Esophagus squamous epithelium (tissue), 5 donors: ENCODE measurements at regions not wholly inside any gene's neighbourhood (a gene's known extent, or its start where the extent isn't known, plus 50 kb on each side); places are given as distances from the start of the nearest gene placed in this dataset.
"Not testable (repeated sequence)": the region's sequence is repeated elsewhere in the genome, so short reads cannot be mapped to it uniquely, and the experiment has no call there.

Experiments
- DNase-seq: peaks from one replicate; lab custom pipeline; 2025; lab: John Stamatoyannopoulos, UW
- H3K27ac ChIP-seq, 4 donors: fragments of 200-600 bp; sonication (generic); one replicate each; pipeline ENCODE4 v1.5.1; 2016 to 2019; ENCODE audit warnings: mild to moderate bottlenecking in 1 of 4
- H3K27me3 ChIP-seq, 4 donors: fragments of 200-600 bp; sonication (generic); 1 replicate in 3 of 4; 2 replicates in 1 of 4; pipeline versions ENCODE4 v1.5.1 to v1.6.0; 2017 to 2021; ENCODE audit warnings: antibody characterized with exemption in 1 of 4
- H3K36me3 ChIP-seq, 3 donors: fragments of 200-600 bp; sonication (generic); one replicate each; pipeline ENCODE4 v1.5.1; 2016 to 2019
- H3K4me1 ChIP-seq, 3 donors: fragments of 200-600 bp; sonication (generic); one replicate each; pipeline ENCODE4 v1.5.1; 2017 to 2019
- H3K4me3 ChIP-seq, 4 donors: fragments of 200-600 bp; sonication (generic); 1 replicate in 3 of 4; 2 replicates in 1 of 4; pipeline ENCODE4 v1.5.1; 2016 to 2019; ENCODE audit warnings: mild to moderate bottlenecking in 2 of 4, moderate library complexity in 1 of 4
- H3K9me3 ChIP-seq, 3 donors: fragments of 200-600 bp; sonication (generic); one replicate each; pipeline ENCODE4 v1.5.1; 2016 to 2019
- POLR2A ChIP-seq, 4 donors: fragments of 450-650 bp; IDR thresholded peaks; one replicate each; pipeline ENCODE4 v1.6.1; 2017; ENCODE audit warnings: antibody characterized with exemption in 4 of 4, mild to moderate bottlenecking in 4 of 4, moderate library complexity in 3 of 4
- WGBS, 2 donors: methylation state at CpG; one replicate each; pipeline ENCODE4 v1.1.5; 2018; 5-methylcytosine and 5-hydroxymethylcytosine counted together
- intact Hi-C: fragments of 100-400 bp; cut with DNase I; formaldehyde crosslinking; loops from one replicate; pipeline ENCODE4 v1.15.0; 2022
- TF ChIP-seq, protein P1 (sequence below), 6 experiments: fragments of 450-650 bp in 4 of 6; fragments of 200-600 bp in 2 of 6; sonication (generic) in 2 of 6; IDR thresholded peaks; one replicate each; pipeline ENCODE4 v1.5.1; 2016 to 2019; ENCODE audit warnings: antibody characterized with exemption in 6 of 6, mild to moderate bottlenecking in 4 of 6, moderate library complexity in 4 of 6
- donor health status: DM: yes; HTN: yes; CAD: no.

DNA sequence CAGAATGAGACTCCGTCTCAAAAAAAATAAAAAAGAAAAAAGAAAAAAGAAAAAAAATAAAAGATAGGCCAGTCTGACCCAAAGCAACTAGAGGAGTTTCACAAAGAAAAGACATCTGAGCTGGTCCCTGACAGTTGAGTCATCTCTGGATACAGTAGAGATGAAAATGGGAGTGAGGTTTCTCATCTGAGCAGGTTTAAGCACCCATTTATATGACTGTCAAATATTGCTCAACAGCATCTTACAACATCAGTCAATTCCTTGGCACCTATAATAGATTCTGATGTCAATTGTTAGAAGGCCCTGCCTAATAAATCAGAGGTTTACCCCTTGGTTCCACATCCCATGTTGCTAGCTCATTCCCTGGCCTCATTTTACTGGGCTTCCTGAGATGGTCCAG lies 490.5 kb downstream of the MAGEE1 start:
- WGBS, 2 donors = 88 to 100% methylated on average over 1 of the region's 1 CpG
- no peaks in the 10 kb centered on the region for H3K4me1 ChIP-seq
- H3K27me3 ChIP-seq = no peaks in the 10 kb centered on the region
- intact Hi-C loops = no loop called here
- H3K4me3 ChIP-seq = no peak overlapping the region
- no peak for DNase-seq
- no peaks in the 10 kb centered on the region for H3K9me3 ChIP-seq
- H3K36me3 ChIP-seq = no peaks in the 10 kb centered on the region
- no peak overlapping the region for H3K27ac ChIP-seq
- TF ChIP-seq, protein P1, sequence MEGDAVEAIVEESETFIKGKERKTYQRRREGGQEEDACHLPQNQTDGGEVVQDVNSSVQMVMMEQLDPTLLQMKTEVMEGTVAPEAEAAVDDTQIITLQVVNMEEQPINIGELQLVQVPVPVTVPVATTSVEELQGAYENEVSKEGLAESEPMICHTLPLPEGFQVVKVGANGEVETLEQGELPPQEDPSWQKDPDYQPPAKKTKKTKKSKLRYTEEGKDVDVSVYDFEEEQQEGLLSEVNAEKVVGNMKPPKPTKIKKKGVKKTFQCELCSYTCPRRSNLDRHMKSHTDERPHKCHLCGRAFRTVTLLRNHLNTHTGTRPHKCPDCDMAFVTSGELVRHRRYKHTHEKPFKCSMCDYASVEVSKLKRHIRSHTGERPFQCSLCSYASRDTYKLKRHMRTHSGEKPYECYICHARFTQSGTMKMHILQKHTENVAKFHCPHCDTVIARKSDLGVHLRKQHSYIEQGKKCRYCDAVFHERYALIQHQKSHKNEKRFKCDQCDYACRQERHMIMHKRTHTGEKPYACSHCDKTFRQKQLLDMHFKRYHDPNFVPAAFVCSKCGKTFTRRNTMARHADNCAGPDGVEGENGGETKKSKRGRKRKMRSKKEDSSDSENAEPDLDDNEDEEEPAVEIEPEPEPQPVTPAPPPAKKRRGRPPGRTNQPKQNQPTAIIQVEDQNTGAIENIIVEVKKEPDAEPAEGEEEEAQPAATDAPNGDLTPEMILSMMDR (IDR thresholded peaks at IDR 0.05) = no peak
- no peak for TF ChIP-seq POLR2A (IDR thresholded peaks at IDR 0.05)

- WGBS, 2 donors = 45 to 50% methylated on average over 2 of the region's 2 CpGs
- no peaks in the 10 kb centered on the region for H3K4me1 ChIP-seq
- TF ChIP-seq, protein P1 (IDR thresholded peaks at IDR 0.05) = no peak
- TF ChIP-seq POLR2A (IDR thresholded peaks at IDR 0.05) = no peak
- no peaks in the 10 kb centered on the region for H3K36me3 ChIP-seq
- no peak for DNase-seq
- H3K4me3 ChIP-seq = no peak overlapping the region
- no peaks in the 10 kb centered on the region for H3K9me3 ChIP-seq
- H3K27me3 ChIP-seq = no peaks in the 10 kb centered on the region
- no peak overlapping the region for H3K27ac ChIP-seq
- intact Hi-C loops = no loop called here
Measured at GRCh38 chrX:76919761-76920160, 492.3 kb downstream of the MAGEE1 start.

GRCh38 chrX:76920607-76921006 lies 493.1 kb downstream of the MAGEE1 start:
- DNase-seq = no peak
- Histone ChIP-seq H3K27ac (no peak overlapping the region), H3K36me3 (no peaks in the 10 kb centered on the region), H3K9me3 (no peaks in the 10 kb centered on the region), H3K4me1 (no peaks in the 10 kb centered on the region), H3K4me3 (no peak overlapping the region), H3K27me3 (no peaks in the 10 kb centered on the region)
- TF ChIP-seq POLR2A (IDR thresholded peaks at IDR 0.05) = no peak
- TF ChIP-seq, protein P1 (IDR thresholded peaks at IDR 0.05) = no peak
- 30 to 60% methylated on average over 1 of the region's 1 CpG for WGBS, 2 donors
- intact Hi-C loops = no loop called here

DNA sequence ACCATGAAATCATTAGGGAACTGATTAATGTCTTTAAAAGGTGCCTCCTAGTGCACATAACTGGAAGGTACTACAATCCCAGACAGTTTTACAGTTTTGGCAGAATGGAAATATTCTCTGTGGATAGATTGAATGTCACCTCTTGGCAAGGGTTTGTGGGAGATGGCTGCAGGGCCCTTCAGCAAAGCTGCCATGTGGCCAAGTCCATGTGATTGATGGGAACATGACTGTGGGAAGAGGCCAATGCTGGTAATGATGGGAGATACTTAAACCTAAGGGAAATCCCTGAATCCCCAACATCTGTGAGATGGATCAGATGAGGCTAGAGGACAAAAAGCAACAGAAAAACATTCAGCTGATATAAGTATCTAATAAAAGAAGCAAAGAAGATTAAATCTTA lies 493.7 kb downstream of the MAGEE1 start:
- TF ChIP-seq, protein P1 (IDR thresholded peaks at IDR 0.05) = no peak
- no peak overlapping the region for H3K4me3 ChIP-seq
- intact Hi-C loops = no loop called here
- no peaks in the 10 kb centered on the region for H3K9me3 ChIP-seq
- no peaks in the 10 kb centered on the region for H3K4me1 ChIP-seq
- H3K27me3 ChIP-seq = no peaks in the 10 kb centered on the region
- no peak for DNase-seq
- no peak overlapping the region for H3K27ac ChIP-seq
- H3K36me3 ChIP-seq = no peaks in the 10 kb centered on the region

- no peaks in the 10 kb centered on the region for H3K4me1 ChIP-seq
- no peak overlapping the region for H3K4me3 ChIP-seq
- WGBS, 2 donors = 61 to 69% methylated on average over 2 of the region's 2 CpGs
- H3K27ac ChIP-seq = no peak overlapping the region
- intact Hi-C loops = no loop called here
- no peaks in the 10 kb centered on the region for H3K27me3 ChIP-seq
- no peak for TF ChIP-seq POLR2A (IDR thresholded peaks at IDR 0.05)
- no peaks in the 10 kb centered on the region for H3K9me3 ChIP-seq
- no peak for DNase-seq
- no peaks in the 10 kb centered on the region for H3K36me3 ChIP-seq
Measured at GRCh38 chrX:76922100-76922499, 494.6 kb downstream of the MAGEE1 start.

DNA sequence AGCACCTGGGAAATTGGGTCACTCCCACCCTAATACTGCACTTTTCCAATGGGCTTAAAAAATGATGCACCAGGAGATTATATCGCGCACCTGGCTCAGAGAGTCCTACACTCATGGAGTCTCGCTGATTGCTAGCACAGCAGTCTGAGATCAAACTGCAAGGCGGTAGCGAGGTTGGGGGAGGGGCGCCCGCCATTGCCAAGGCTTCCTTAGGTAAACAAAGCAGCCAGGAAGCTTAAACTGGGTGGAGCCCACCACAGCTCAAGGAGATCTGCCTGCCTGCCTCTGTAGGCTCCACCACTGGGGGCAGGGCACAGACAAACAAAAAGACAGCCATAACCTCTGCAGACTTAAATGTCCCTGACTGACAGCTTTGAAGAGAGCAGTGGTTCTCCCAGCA lies 497.1 kb downstream of the MAGEE1 start:
- DNase-seq, H3K27me3 ChIP-seq, H3K27ac ChIP-seq, H3K9me3 ChIP-seq, H3K36me3 ChIP-seq, H3K4me1 ChIP-seq, intact Hi-C loops, H3K4me3 ChIP-seq: not testable (repeated sequence)
- WGBS, 2 donors = 88% methylated on average over 3 of the region's 7 CpGs; no CpG with 5 or more reads in 1 of the 2 donors
